ENCODE measurements at regions not wholly inside any gene's neighbourhood (a gene's known extent, or its start where the extent isn't known, plus 50 kb on each side); places are given as distances from the start of the nearest gene placed in this dataset.

- Histone ChIP-seq H2BK20ac (ENCODE audit: low read depth, low read length) (peak overlapping the region; percentile 91), H2BK5ac (ENCODE audit: low read depth, low read length, poor library complexity, severe bottlenecking) (peak overlapping the region; percentile 90), H3K9me1 (ENCODE audit: insufficient read depth, low read length) (0 out of 2 replicates have a peak, but pooled peaks cover 2% of the 10 kb centered on the region), H2AK5ac (ENCODE audit: low read depth, low read length) (no peak overlapping the region; the same call in 1 of the 2 replicates), H3K4me3 (ENCODE audit: insufficient read depth, low read depth, low read length) (no peak overlapping the region), H3K23ac (ENCODE audit: low read depth, low read length) (peak overlapping the region; percentile 71; the same call in 1 of the 2 replicates), H3K4me2 (ENCODE audit: low read depth, low read length) (no peak overlapping the region), H3K14ac (replicated peaks; ENCODE audit: low read depth, low read length) (no peak overlapping the region; the same call in 1 of the 2 replicates), H4K8ac (ENCODE audit: low read depth in 2 of 2, low read length in 2 of 2) (peak overlapping the region in 1 of 2 experiments; percentile 24; a peak in 2 of 4 replicates), H2BK15ac (ENCODE audit: low read depth, low read length) (peak overlapping the region; percentile 71; the same call in 2 of the 3 replicates), H3K27ac (ENCODE audit: insufficient read depth, low read length) (no peak overlapping the region), H4K20me1 (ENCODE audit: insufficient read depth, low read length) (no peaks in the 10 kb centered on the region), H4K5ac (ENCODE audit: low read depth, low read length) (no peak overlapping the region), H2BK120ac (ENCODE audit: low read depth, low read length) (peak overlapping the region; percentile 33), H3K27me3 (ENCODE audit: control insufficient read depth, insufficient read depth, low read length) (no peaks in the 10 kb centered on the region), H3K4me1 (ENCODE audit: control insufficient read depth, insufficient read depth, low read length) (peaks cover 4% of the 10 kb centered on the region), H2AK9ac (replicated peaks; ENCODE audit: low read depth, low read length, poor library complexity) (no peak overlapping the region), H3K9me3 (ENCODE audit: control insufficient read depth, insufficient read depth, low read length) (no peaks in the 10 kb centered on the region), H3K36me3 (ENCODE audit: control insufficient read depth, insufficient read depth, low read length) (no peaks in the 10 kb centered on the region), H3K79me1 (ENCODE audit: low read depth in 1 of 2, low read length in 2 of 2) (no peaks in the 10 kb centered on the region), H3K4ac (ENCODE audit: low read depth, low read length) (peak overlapping the region; percentile 12; the same call in 1 of the 2 replicates), H3K9ac (ENCODE audit: low read depth, low read length) (no peak overlapping the region), H4K91ac (ENCODE audit: insufficient read depth, low read depth, low read length) (peak overlapping the region; percentile 49), H3K18ac (ENCODE audit: low read depth, low read length) (no peak overlapping the region; the same call in 1 of the 2 replicates), H3K56ac (ENCODE audit: extremely low read depth, insufficient read depth, low read length) (no peak overlapping the region), H2AFZ (replicated peaks; ENCODE audit: low read length, poor library complexity) (no peak overlapping the region)
- in situ Hi-C loops (cut with MboI; ENCODE audit: low sequenced_read_pairs) (no loop called here), dilution Hi-C loops (cut with HindIII; ENCODE audit: low sequenced_read_pairs, unreplicated experiment) (no loop called here), intact Hi-C loops (cut with micrococcal nuclease) (no loop called here)
- CTCF ChIA-PET = no interaction called here
- BruUV-seq (replicated peaks) = no TSS peak
- DNase-seq (no peak), ATAC-seq (ENCODE audit: low read depth) (no peak)
- TF ChIP-seq CEBPB (IDR thresholded peaks at IDR 0.05; ENCODE audit: low read depth, low read length) = peak; percentile 64
- no peak for TF ChIP-seq NFE2L2 (IDR thresholded peaks at IDR 0.05; ENCODE audit: low read depth, low read length)
- no peak for TF ChIP-seq RFX5 (IDR thresholded peaks at IDR 0.05; ENCODE audit: low read depth, low read length)
- no peak for TF ChIP-seq RAD21 (IDR thresholded peaks at IDR 0.05; ENCODE audit: low read length)
- no peak for TF ChIP-seq MXI1 (IDR thresholded peaks at IDR 0.05; ENCODE audit: borderline replicate concordance, low read depth, low read length)
- TF ChIP-seq SMC3 (IDR thresholded peaks at IDR 0.05; ENCODE audit: low read depth, low read length) = no peak
- WGBS, 2 experiments (ENCODE audit: extremely low coverage in 2 of 2, insufficient read length in 1 of 2) = no CpG with 5 or more reads among the region's 1 CpG
- POLR2A ChIA-PET (ENCODE audit: unreplicated experiment) = no interaction called here
Observed at GRCh38 chr5:111983459-111983858, 226.5 kb upstream of the NREP start.
